HFF-Myc (cell line): ENCODE measurements at regions not wholly inside any gene's neighbourhood (a gene's known extent, or its start where the extent isn't known, plus 50 kb on each side); places are given as distances from the start of the nearest gene placed in this dataset.

Experiments
- DNase-seq: peaks from one replicate; pipeline ENCODE4 v3.0.0-alpha.2; 2011; ENCODE audit warnings: low read depth; ENCODE audit errors: extremely low read depth
- H3K4me3 ChIP-seq: replicated peaks from 2 replicates; pipeline ENCODE4 v1.5.1; 2011; ENCODE audit warnings: low read depth, mild to moderate bottlenecking, control low read depth, low read length
- CTCF ChIP-seq: IDR thresholded peaks from 2 replicates; pipeline ENCODE4 v1.5.1; 2012; ENCODE audit warnings: mild to moderate bottlenecking, low read depth, low read length, control low read depth; ENCODE audit errors: missing control alignments

DNA sequence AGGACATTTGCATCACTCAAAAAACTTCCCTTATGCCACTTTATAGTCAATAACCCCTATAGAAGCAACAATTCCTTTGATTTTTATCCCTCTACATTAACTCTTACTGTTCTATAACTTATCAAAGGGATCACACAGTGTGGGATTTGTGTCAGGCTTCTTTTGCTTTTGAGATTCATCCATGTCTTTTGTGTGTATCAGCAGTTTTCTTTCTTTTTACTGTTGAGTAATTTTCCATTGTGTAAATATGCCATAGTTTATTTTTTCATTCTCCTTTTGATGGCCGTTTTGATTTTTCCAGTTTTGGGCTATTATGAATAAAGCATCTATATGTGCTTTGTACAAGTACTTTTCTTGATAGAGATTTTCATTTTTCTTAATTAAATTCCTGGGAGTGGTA is 657.9 kb downstream of the EPM2A start:
- no peak for TF ChIP-seq CTCF
- no peak overlapping the region for H3K4me3 ChIP-seq
- DNase-seq = no peak

- DNase-seq = no peak
- TF ChIP-seq CTCF = no peak
- no peak overlapping the region for H3K4me3 ChIP-seq
Observed at GRCh38 chr6:145080651-145081050, 654.7 kb downstream of the EPM2A start.

- H3K4me3 ChIP-seq = no peak overlapping the region
- DNase-seq = no peak
- TF ChIP-seq CTCF = no peak
Observed at GRCh38 chr6:145081677-145082076, 653.6 kb downstream of the EPM2A start.

- DNase-seq = no peak
- TF ChIP-seq CTCF = no peak
- no peak overlapping the region for H3K4me3 ChIP-seq
Observed at GRCh38 chr6:145082359-145082758, 653.0 kb downstream of the EPM2A start.

GRCh38 chr6:145086197-145086596 is 649.1 kb downstream of the EPM2A start:
- no peak overlapping the region for H3K4me3 ChIP-seq
- no peak for TF ChIP-seq CTCF
- DNase-seq = no peak

DNA sequence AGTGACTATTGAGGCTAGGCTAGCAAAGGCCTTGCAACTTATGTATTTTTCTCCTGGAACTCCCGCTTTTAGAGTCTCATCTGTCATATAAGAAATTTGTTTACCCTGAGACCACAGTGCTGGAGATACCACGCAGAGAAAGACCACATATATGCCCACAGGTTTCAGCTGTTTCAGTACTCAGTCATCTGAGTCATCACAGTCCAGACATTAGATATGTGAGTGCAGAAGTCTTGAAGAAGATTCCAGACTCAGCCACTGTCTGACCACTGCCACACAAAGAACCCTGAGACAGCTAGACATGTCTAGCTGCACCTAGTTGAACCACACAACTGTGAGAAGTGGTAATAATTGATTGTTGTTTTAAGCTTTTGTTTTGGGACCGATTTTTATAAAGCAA is 648.3 kb downstream of the EPM2A start:
- no peak for TF ChIP-seq CTCF
- DNase-seq = no peak

GRCh38 chr6:145090801-145091585 is 644.3 kb downstream of the EPM2A start:
- DNase-seq = no peak
- no peak overlapping the region for H3K4me3 ChIP-seq
- no peak for TF ChIP-seq CTCF

More for the DNA sequence above, 648.3 kb downstream of the EPM2A start:
- no peak overlapping the region for H3K4me3 ChIP-seq
